Endothelial cell of umbilical vein (primary cell): ENCODE measurements at regions not wholly inside any gene's neighbourhood (a gene's known extent, or its start where the extent isn't known, plus 50 kb on each side); places are given as distances from the start of the nearest gene placed in this dataset.

Experiments
- CTCF ChIP-seq, 2 donors: IDR thresholded peaks; 1 replicate in 1 of 2; 2 replicates in 1 of 2; pipeline ENCODE4 v1.5.1; 2011; ENCODE audit warnings: low read length in 2 of 2, mild to moderate bottlenecking in 2 of 2, moderate library complexity in 2 of 2, control low read depth in 1 of 2, inconsistent platforms in 1 of 2, low read depth in 1 of 2; ENCODE audit not compliant: insufficient read depth in 1 of 2; ENCODE audit errors: extremely low read depth in 1 of 2
- EZH2 ChIP-seq: IDR thresholded peaks from 2 replicates; pipeline ENCODE4 v1.6.1; 2012; ENCODE audit warnings: borderline replicate concordance, low read depth, mild to moderate bottlenecking, moderate library complexity, low read length, inconsistent platforms; ENCODE audit not compliant: severe bottlenecking
- TF ChIP-seq, protein P1 (sequence below): IDR thresholded peaks from 2 replicates; pipeline ENCODE4 v1.6.1; 2011; ENCODE audit not compliant: insufficient read depth, insufficient read length

DNA sequence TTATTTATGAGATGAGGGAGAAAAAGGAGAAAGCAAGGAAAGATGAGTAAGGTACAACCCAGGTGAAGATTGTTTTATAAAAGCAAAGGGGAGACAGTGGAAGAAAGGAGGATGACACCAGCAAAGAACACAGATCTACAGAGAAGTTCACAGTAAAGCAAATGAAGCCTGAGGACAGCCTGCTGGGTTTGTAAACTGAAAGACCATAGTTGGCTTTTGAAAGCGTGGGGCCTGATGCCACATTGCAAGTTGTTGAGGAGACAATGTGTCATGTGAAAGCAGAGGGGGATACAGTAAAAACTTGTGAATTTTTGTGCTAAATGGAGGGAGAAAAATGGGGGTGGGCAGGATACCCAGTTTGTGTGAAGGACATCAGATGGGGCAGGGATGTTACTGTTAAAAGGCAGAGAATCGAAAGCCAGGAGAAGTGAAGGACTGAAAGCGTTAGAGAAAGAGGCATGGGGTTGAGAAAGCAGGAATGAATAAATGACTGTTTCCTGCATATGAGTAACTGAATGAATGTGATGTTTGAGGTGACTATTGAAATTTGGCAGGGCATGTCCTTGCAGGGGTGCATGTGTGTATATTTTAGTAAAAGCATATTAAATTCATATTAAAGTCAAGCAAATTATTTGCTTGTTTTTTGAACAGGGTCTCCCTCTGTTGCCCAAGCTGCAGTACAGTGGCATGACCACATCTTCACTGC lies 69.6 kb downstream of the SPRY1 start:
- no peak for TF ChIP-seq EZH2
- no peak for TF ChIP-seq CTCF (IDR thresholded peaks at IDR 0.05; ENCODE audit: extremely low read depth in 1 of 2, insufficient read depth in 1 of 2, low read depth in 1 of 2, low read length in 2 of 2)
- TF ChIP-seq, protein P1, sequence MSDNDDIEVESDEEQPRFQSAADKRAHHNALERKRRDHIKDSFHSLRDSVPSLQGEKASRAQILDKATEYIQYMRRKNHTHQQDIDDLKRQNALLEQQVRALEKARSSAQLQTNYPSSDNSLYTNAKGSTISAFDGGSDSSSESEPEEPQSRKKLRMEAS = no peak
